HG02852 (cell line): ENCODE measurements at regions not wholly inside any gene's neighbourhood (a gene's known extent, or its start where the extent isn't known, plus 50 kb on each side); places are given as distances from the start of the nearest gene placed in this dataset.

ENCODE experiments used
- ATAC-seq: cut with Tn5 transposase; IDR thresholded peaks from one replicate; pipeline ENCODE4 v1.9.1; 2021; ENCODE audit warnings: mild to moderate bottlenecking, moderate library complexity; ENCODE audit not compliant: unreplicated experiment

DNA sequence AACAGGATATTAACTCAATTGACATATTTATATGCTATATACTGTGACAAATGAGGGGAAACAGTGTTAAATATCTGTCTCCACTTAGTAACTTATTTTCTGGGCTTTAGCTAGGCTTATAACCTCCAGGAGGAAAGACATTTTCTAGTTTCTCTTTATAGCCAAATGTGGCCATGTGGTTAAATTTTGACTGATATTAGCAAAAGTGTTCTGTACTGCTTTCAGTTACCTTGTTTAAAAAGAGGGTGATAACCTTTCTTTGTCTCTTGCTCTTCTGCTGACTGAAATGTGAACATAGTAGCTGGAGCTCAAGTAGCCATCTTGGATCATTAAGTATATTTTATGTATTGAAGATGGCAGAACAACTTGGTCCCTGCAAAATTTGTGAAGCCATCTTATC is 253.7 kb downstream of the PDHA2 start:
- ATAC-seq: no peak

DNA sequence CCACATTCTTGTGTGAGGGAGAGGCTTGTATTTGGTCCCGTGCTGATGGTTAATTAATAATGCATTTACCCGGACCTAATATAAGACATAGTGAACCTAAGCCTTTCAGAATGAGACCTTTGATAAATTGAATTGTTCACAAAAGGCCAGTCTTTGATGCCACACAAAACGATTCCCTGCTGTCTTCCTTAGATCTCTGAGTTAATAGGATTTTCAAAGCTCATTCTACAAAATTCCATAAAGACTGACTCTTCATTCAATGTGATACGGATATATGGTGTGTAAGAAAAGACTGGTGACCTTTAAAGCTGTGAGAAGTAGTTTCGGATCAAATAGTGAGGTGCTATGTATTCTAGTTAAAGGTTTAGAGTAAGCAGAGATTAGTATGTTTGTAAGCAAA is 254.3 kb downstream of the PDHA2 start:
- no peak for ATAC-seq

DNA sequence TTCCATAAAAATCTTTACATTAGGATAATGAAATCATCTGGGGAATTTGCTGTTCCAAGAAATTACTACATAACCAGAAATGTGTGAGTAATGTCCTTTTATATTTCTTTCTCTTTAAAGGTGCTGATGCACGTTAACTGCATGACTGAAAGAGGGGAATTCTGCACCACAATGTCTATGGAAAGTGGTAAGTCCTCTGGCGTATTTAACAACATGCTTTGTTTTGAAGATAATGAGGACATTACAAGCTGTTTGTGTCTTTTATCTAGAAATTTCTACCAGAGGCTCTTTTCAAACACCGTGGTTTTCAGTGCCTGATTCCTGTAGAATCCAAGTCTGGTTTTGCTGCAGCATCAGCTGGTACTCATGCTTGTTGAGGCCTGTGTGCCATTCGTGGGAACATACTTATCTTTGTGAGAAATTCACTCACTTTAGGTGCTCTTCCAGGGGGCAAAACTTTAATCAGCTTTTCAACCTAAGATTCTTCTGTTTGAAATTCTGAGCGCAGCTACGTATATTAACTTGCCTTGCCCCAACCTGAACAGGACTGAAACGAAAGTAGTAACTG is 257.2 kb downstream of the PDHA2 start:
- ATAC-seq: no peak

DNA sequence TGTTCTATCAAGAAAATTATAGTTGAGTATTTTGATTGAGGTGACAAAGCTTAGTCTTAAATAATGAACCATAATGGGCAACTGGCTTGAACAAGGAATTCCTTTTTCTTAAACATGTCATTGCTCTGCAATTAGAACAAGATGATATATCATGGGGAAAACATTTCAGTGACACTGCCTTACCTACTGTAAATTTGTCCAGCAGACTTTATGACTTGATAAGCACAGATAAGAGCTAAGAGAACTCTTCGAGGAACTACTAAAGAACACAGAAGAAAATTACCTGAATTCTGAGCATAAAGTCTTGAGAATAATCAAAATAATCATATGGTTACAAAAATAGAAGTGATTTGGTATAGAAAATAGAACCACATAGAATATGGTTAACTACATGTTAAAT is 257.8 kb downstream of the PDHA2 start:
- ATAC-seq: no peak

DNA sequence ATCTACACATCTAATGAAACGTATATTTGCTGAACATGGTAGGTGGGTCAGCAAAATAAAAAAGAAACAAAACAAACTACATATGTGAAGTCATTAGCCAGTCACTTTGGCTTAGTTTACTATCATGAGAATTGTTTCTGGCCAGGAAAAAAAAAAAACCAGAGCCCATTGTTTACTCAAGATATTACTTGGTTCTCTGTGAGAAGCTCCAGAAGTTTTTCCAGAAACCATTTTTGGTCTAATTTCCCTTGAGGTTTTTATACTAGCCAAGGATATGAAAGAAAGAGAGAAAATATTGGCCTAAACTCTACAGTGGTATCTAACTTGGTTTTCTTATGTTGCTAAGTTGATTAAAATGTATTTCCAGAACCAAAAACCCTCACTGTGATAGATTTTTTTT is 259.1 kb downstream of the PDHA2 start:
- no peak for ATAC-seq

DNA sequence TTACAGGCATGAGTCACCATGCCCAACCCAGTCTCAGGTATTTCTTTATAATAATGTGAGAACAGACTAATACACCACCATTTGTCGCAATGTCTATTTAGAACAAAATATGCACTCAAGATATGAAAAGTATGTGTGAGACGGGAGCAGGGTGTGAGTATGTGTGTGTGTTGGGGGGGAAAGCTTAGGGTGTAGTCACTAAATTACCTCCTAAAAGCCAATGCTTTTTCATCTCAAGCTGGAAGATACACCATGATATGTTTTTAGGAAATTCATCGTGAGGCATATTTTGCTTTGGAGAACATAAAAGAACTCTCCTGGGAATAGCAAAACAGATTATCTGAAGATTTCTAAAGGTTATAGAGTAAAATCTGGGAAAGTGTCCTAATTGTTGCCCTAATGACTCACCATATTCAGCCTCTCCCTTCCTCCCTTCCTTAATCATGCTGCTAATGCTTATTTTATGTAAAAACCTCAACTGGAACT is 262.7 kb downstream of the PDHA2 start:
- no peak for ATAC-seq

DNA sequence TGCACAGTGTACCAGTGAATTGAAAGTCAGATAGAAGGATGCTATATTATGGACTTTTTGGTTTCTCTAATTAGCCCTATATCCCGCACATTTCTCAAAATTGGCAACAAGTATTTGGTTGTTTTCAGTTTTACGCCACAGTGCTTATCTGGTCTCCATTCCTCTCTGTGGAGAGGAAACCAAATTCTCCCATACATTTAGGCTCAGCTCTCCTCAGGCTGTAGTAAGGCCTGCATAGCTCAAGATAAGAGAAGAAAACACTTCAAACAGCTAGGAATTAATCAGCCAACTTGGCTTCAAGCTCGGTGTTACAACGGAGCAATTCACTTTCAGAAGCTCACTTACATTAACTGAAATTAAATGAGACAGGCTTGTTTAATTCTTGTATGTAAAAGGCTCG is 263.2 kb downstream of the PDHA2 start:
- no peak for ATAC-seq

DNA sequence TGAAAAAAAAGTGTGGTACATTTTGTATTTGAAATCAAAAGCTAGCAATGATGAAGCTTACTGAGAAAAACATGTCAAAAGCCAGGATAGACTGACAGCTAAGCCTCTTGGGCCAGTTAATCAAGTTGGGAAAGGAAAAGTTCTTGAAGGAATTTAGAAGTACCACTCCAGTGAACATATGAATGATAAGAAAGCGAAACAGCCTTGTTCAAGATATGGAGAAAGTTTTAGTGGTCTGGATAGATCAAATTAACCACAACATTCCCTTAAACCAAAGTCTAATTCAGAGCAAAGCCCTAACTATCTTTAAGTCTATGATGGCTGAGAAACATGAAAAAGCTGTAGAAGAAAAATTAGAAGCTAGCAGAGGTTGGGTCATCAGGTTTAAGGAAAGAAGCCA is 268.3 kb downstream of the PDHA2 start:
- no peak for ATAC-seq

DNA sequence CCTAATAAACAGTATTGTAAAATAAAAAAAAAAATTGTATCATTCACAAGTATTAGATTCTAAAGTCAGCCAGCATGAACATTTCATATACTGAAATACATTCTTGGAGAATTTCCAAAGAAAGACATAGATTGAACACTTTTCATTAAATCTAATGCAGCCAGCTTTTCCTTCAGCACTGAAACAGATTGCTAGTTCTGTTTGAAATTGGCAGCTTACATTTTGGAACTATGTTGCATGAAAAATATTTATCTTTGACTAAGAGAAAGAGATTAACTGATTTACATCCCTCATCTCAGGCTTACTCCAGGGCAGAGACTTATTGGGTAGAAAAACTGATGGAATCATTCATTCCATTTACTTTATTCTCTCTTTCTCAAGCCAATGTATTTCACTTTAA is 272.7 kb downstream of the PDHA2 start:
- ATAC-seq: no peak

DNA sequence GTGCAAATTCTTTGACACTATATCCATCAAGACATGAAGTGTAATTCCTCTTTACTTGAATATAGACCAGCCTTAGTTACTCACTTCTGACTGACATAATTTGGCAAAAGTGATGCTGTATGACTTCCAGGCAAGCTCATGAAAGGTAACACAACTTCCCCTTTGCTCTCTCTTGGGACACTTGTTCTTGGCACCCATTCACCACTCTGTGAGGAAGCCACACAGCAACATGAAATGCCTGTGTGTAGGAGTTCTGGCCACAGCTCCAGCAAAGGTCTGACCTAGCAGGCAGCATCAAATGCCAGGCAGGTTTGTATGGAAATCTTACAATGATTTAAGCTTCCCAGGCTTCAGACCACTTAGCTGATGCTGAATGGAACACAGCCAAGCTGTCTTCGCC is 280.3 kb downstream of the PDHA2 start:
- ATAC-seq: no peak

DNA sequence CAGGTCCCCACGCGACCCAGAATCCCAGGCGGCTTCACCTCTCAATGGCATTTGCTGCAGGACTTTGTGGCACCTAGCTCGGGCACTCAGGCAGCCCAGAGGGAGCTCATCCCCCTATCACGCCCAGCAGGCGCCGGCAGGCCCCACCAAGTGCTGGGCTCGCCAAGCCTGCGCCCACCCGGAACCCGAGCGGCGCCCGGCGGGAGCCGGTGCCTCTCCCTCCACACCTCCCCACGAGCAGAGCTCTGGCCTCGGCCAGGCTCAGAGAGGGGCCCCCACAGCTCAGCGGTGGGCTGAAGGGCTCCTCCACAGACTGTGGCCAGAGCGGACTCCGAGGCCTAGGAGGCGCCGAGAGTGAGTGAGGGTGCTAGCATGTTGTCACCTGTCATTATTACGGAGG is 286.3 kb downstream of the PDHA2 start:
- ATAC-seq: no peak

DNA sequence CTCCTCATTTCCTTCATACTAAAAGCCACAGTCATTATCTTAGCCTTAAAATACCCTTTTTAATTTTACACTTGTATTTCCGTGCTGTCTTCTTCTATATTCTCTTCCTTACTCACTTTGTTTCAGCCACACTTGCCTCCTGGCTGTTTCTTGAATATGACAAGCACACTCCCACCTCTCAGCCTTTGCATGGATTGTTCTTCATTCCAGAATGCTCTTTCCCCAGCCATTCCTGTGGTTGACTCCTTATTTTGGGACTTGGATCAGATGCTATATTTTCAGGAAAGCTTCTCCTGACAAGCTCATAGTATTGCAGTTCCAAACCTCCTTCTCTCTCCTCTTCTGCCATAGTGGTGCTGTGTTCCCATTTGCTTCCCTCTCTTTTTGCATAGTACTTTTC is 291.3 kb downstream of the PDHA2 start:
- no peak for ATAC-seq

DNA sequence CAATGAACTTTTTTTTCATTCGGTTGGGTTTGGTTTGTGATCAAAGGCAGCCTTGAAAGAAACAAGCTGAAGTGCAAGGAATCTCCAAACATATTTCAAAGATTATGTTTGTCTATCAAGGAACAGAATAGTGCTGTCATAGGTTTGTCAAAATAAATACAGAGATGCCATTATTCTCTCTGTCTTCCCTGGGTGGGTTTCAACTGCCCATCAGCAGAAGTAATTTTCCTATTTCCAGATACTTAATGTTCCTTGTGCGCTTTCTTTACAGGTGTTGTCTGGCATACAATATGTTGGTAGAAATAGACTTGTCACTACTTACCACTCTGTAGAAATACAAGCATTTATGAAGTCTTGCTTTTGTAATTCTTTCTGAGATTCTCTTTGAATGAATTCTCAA is 294.9 kb downstream of the PDHA2 start:
- no peak for ATAC-seq

DNA sequence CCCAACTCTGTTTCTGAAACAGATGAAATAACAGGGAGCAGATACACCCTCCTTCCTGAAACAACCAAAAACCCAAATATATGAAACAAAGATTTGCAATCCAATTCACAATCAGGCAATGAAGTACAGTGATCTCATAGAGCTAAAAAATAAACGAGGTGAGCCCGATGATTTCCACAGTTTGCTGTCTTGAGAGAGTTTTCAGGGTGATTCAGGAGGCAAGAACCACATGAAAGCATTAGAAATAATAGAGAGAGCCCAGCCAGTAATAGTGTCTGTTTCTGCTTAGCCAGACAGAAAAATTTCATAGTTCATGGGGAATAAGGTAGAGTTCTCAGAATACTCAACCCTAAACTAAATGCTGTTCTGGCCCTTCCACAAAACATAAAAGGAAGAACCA is 296.2 kb downstream of the PDHA2 start:
- no peak for ATAC-seq

DNA sequence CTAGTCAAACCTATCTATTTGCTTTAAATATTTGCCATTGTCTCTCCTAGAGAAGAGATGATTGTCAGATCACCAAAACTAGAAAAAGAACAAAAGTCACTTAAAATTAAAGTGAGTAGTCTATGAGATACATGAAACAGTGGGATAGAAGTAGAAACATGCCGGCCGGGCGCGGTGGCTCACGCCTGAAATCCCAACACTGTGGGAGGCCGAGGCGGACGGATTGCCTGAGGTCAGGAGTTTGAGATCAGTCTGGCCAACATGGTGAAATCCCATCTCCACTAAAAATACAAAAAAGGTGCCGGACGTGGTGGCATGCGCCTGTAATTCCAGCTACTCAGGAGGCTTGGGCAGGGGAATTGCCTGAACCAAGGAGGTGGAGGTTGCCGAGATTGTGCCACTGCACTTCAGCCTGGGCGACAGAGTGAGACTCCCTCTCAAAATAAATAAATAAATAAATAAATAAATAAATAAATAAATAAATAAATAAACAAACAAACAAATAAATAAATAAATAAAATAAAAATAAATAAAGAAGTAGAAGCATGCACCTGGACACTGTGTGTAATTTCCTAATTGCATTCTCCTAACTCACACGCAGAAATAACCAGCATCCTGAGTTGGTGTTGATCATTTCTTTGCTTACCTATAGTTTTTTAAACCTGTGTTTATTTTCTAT is 299.5 kb downstream of the PDHA2 start:
- no peak for ATAC-seq

DNA sequence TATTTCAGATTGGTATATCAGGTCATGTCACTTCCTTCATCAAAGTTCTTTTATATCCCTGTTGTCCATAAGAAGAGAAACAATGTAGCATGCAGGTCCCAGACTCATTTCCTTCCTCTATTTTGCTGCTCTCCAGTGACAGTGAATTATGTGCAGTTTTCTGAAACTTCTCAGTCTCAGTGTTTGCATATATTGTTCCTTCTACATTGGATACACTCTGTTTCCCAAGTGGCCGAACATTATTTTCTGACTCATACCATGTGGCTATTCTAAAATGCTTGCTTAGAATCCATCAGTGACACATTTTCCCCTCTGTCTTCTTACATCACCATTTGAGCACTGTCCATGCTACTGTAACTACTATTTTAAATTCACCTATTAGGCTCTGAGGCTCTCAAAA is 305.7 kb downstream of the PDHA2 start:
- no peak for ATAC-seq

DNA sequence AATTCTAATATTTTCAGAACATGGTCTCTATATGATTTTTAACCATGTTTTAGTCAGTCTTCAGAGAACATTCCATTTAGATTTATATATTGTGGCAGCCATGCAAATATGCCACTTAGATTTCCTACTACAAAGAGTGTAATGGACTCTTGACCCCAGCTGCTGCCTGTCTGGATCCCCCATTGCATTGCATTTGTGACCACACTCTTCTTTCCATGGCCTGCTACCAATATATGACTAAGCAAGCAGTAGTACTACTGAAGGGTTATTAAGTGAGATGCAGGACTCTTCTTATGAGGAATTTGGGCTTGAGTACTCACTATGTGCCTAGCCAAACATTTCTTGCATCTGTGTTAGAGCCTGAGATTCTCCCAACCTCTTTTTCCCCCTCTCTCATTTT is 306.8 kb downstream of the PDHA2 start:
- no peak for ATAC-seq

DNA sequence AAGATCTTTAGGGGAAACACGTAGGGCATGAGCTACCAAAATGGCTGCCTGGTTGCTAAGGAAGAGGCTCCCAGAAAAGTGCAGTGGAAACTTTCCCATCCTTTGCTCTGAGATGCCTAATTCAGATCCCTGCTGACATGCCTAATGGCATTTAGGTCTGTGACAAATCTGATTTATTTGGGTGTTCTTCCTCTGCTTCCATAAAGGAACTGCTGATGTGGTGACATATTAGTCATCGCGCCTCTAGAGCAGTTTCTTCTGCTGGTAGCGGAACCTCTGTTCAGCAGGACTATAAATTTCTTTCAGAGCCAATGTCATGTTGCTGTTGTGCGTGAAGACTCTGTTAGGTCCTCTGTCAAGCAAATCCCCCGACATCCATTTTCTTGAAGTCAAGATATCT is 310.0 kb downstream of the PDHA2 start:
- no peak for ATAC-seq

DNA sequence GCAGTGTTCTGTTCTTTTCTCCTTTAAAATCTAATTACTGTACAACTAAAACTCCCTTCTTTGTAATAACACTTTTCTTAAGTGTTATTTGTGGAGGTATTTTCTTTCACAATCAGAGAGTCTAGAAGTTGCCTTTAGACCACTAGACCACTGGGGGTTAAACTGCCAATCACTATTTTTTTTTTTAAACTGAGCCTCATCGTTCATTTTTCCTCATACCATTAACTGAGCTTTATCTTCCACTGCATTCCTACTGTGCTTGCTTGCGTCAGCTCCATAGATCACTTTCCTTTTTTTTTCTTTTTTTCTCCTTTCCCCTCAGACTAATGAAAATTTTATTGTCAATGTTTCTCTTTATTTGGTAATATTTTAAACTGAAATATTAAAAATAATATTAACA is 310.6 kb downstream of the PDHA2 start:
- ATAC-seq: no peak

DNA sequence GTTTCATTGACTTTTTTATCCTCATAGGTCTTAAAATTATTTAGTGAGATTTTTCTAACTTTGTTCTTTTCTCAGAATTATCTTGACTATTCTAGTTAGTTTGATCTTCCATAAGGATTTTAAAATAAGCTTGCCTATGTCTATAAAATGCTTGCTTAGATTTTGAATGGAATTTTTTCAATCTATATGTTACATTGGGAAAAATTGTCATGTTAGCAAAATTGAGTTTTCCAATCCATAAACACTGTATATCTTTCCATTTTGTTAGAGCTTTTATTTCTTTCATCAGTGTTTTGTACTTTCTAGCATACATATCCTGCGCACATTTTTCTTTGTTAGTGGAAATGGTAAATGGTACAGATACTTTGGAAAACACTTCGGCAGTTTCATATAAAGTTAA is 312.9 kb downstream of the PDHA2 start:
- no peak for ATAC-seq

DNA sequence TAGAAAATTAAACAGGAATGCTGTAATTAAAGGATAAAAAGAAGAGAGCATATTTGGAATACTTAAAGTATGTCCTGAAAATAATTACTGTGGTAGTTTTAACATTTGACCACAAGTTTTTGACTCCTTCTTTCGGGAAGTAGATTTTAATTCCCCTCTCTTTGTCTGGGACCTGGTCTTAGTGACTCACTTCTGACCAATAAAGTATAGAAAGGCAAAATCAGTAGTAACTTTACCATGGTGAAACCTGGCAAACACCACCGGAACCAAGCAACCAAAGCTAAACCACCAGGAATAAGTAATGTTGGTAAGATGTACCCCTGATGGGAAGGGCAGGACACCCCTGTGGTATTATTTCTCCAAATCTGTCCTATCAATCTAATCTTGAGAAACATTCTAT is 314.8 kb downstream of the PDHA2 start:
- no peak for ATAC-seq

DNA sequence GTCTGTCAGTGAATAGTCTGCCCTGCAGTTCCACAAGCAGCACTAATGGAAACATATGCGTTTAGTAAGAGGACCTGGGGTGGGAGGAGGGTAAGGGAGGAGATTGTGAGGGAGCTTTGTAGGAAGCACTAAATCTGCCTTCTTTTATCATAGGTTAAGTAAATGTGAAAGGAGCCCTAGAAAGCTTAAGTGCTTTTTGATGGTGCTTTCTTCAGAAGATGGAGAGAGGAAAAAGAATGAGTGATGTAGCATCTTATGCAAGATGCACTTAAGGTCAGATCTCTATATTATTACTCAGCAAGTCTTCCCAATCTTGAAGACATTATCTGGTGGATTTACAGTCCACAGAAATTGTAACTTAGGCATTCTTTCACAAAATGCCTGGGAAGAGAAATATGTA is 322.7 kb downstream of the PDHA2 start:
- no peak for ATAC-seq

DNA sequence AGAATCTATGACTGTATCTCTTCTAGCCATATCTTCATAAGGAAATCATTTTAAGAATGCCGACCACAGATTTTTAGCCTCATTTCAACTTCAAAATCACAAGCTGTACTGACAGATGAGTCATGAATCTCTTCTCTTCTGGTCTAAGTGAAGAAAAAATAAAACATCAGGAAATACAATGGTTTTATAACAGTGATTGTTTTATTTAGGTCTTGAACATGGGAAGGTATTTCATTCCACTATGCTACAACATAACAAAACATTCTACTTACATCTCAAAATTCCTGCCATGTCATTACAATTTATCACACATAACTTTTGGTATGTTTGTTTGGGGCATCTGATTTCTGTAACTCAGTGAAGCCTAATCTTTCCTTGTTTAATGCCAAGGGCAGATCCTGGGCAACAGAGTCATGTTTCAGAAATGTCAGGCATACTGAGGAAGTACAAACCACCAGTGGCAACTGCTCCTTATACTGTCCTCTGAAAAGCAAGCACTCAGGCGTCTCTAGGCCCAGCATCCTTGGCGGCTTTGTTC is 325.0 kb downstream of the PDHA2 start:
- no peak for ATAC-seq
